ENCODE measurements at regions not wholly inside any gene's neighbourhood (a gene's known extent, or its start where the extent isn't known, plus 50 kb on each side); places are given as distances from the start of the nearest gene placed in this dataset.
"Not testable (repeated sequence)": the region's sequence is repeated elsewhere in the genome, so short reads cannot be mapped to it uniquely, and the experiment has no call there.

DNA sequence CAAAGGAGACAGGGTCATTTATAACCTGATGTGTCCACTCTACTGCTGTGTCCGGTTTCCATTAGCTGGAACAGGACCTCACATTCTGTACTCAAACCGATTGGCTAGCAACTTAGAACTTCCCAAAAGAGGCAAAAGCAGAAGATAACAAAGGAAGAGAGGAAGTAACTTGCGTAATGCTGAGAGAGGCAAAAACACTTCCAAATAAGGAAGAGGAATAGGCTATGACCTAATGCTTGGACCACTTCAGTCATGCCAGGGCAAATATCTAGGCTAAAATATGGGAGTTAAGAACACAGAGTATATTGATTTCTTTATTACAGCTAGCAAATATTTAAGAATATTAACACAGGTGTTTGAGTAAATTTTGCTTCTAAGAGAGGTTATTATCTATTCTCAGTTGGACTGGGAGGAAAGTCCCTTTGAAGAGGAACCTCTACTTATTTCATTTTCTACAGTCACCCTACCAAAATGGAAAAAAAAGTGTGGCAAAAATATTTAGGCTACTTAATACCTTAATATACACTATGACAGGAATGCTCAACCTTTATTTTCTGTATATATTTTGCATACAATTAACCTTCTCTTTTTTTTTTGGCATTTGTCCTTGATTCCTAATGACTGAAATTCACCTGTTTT is 499.8 kb upstream of the CHORDC1 start:
- peak; percentile 42 to 68 (median 67) for DNase-seq

DNA sequence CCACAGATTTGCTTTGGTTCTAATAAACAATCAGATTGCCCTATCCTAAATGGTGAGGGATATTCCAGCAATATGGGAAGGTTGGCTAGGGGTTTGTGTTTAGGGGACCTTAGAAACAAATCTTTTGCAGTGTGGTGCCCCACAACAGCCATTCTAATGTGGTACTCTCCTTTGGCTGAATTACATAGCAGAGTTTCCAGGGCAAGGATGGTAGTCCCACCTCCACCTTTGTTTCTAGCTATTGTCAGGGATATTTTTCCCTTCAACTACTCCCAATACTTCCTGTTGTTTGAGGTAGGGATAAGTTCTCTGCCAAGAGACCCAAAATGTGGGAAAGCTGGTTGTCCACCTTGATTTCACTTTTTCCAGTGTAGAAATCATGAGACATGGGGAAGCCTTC is 494.7 kb upstream of the CHORDC1 start:
- no peak for DNase-seq

DNA sequence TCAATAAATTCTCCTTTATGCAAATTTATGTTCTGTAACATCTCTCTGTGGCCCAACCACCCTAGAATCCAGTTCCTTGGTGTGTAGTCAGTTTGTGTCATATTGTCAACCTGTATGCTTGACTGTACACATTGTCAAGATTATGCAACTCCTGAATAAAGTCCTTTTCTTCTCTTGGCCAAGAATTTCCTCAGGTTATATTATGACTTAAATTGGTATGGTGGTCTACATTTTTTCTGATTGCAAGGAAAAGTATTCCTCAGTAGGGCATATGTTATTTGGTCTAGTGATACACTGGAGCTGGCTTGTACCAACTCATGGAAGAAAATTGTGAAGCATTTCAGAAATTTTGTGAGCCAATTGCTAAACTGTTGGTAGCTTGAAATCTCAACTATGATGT is 482.8 kb upstream of the CHORDC1 start:
- no peak for DNase-seq

DNA sequence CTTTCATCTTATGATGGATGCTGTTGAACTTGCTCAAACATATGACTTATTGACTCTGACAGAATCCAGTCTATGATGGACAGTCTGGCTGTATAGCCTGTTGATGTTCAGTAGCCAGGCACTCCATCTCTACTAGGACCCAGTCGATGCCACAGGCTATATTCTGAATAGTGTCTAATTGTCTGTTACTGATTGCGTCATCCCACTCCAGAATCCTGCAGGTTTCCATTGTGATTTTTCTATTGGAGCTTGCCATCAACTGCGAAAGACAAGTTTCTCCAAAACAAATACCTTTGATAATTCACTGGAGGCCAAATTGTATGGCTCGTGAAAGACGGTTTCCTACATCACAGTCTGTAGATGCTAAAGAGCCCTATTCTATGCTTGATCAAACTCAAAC is 481.7 kb upstream of the CHORDC1 start:
- no peak for DNase-seq

DNA sequence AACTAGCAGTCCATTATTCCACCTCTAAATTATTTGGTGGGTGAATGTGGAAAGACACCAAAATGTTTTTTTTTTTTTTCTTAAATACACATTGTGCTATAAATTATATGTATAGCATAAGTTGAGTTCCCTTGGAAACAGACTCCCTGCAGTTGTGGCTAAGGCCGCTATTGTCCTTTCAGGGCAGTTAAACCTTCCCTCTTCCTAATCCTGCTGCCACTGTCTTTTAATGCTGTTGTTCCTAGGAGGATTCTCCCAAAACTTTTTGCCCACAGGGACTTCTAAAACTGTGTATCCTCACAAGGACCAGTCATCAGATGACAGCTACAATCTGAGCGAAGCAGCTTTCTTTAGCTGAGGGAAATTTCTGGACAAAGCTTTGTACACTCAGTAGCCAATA is 478.9 kb upstream of the CHORDC1 start:
- DNase-seq: no peak

DNA sequence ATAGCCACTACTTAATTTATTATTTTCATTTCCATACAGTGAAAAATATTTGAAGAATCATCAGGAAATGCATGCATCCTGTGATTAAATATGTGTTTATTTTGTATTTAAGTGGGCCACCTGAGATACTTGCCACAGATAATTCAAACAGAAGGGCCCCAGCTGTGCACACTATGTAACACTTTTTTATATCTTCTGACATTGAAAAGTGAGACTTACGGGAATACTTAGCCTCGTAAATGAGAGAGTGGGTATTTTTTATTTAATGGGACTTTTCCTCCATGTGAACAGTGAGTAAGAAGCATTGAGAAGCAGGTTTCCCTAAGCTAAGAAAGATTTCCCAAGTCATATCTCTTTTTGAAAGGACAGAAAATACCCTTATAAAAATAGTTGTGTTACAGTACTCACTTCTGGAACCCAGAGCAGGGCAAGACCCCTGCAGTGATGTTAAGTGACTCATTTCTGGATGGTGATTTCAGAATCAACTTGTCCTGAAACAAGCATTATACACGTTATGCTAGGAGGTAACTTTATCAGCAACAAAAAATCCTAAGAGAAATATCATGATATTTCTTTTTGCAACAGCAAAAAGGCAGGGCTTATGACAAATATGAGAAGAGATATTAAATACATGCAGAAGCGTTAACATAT is 478.1 kb upstream of the CHORDC1 start:
- DNase-seq: no peak

DNA sequence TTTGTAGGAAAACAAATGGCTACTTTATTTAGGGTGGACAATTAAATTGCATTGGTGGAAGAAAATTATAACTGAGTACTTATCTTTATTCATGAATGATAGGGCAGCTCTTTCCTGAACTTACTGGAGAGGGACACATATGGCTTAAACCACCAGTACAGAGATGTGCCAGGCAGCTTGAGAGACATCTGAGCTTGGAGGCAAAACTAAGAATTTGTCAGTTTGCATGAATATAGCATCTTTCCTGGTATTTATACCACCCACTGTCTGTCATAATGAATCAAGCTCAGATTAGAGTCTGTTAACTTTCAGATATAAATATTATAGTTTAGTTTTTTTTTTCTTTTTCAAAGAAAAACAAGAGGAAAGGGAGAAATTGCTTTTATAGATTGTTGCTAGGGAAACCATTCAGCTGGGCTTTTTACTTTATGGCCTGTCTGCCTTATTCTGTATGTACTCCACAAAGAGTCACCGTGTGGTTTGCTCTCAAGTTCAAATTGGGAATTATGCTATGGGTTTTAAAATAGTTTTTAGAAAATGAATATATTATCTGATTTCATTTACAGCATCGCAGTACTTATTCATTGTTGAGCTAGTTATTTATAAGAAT is 477.0 kb upstream of the CHORDC1 start:
- no peak for DNase-seq

DNA sequence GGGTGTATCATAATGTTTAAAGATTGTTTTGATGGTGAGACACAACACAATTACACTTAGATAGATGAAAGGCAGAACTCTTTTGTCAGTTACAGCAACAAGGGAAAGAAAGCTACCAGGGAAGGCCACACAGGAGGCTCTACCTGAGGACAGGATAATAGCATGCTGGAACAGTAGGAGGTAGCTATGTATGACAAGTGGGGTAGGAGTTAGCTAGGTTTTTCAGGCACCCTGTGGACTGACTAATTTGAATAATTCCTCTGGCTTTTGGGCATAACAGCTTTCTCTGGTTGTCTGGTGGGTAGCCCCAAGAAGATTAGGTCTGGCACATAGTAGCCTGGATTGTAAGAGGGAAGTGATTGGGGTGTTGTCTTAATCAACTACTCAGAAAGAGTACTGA is 475.4 kb upstream of the CHORDC1 start:
- no peak for DNase-seq

DNA sequence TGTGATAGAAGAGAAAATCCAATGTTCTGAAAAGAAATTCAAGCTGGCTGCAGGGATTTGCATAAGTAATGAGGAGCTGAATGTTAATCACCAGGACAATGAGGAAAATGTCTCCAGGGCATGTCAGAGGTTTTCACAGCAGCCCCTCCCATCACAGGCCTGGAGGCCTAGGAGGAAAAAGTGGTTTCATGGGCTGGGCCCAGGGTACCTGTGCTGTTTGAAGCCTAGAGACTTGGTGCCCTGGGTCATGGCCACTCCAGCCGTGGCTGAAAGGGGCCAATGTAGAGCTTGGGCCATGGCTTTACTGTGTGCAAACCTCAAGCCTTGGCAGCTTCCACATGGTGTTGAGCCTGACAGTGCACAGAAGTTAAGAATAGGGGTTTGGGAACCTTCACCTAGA is 452.6 kb upstream of the CHORDC1 start:
- DNase-seq: not testable (repeated sequence)

DNA sequence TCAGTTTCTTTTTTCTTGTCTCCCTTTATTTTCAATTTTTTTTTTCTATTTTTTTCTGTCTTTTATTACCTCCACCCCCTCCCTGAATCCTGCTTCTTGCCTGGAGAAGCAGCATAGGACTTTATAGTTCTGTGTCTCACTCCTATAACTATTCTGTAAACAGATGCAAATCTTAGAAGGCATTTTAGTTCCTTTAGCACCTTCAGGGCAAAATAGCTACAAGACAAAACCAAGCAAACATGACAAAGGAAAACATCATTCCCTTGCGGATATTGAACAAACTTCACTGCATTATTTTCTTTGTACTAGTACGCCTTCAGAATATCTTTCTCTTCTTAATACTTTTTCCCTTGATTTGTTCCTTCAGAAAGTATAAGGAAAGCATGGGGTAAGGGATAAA is 446.2 kb upstream of the CHORDC1 start:
- no peak for DNase-seq

DNA sequence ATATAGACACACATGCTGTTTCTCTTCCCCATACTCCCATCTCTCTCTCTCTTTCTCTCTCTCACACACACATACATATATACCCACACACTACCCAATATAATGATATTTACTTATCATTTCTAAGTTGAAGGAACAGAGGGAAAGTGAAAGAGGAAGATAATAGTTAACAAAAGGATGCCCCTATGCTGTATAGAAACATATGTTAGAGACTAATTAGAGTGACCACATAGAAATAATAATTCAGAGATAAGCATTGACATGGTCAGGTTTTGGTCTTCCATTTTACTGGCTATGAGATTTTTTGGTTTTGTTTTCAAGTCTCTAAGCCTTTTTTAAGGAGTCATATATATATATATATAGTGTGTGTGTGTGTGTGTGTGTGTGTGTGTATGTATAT is 445.7 kb upstream of the CHORDC1 start:
- no peak for DNase-seq

DNA sequence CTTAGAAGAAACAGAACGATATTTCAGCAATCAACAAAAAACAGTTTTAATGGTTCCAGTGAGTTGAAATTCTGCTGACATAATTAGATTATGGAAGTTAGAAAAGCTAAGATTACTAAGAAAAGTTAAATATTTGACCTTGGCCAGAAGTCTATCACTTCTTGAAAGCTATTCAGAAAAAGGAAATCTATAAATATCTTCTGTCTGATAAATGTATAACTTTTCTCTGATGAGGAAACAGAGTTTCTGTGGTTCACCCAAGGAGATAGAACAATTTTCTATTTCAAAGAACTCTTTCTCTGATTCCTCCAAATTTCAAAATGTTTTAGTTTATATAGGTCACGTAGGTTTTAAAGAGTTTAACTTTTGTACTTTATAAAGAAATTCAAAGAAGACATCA is 438.4 kb upstream of the CHORDC1 start:
- no peak for DNase-seq

DNA sequence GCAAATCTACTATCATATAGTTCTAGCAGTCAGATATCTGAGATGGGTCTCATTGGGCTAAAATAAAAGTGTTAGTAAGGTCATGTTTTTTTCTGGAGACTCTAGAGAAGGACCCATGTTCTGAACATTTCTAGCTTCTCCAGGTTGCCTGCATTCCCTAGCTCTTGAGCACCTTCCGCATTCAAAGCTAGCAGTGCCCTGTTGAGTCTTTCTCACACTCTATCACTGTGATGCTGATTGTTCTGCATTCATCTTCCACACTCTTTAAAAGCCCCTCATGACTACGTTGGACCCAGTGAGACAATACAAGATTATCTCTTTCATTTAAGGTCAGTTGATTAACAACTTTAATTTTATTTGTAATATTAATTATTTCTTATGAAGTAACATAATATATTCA is 433.3 kb upstream of the CHORDC1 start:
- DNase-seq: no peak

DNA sequence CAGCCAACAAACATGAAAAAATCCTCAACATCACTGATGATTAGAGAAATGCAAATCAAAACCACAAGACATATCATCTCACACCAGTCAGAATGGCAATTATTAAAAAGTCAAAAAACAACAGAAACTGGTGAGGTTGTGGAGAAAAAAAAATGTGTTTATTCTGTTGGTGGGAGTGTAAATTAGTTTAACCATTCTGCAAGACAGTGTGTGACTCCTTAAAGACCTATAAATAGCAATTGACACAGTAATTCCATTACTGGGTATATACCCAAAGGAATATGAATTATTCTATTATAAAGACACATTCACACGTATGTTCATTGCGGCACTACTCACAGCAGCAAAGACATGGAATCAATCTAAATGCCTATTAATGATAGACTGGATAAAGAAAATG is 427.3 kb upstream of the CHORDC1 start:
- no peak for DNase-seq

DNA sequence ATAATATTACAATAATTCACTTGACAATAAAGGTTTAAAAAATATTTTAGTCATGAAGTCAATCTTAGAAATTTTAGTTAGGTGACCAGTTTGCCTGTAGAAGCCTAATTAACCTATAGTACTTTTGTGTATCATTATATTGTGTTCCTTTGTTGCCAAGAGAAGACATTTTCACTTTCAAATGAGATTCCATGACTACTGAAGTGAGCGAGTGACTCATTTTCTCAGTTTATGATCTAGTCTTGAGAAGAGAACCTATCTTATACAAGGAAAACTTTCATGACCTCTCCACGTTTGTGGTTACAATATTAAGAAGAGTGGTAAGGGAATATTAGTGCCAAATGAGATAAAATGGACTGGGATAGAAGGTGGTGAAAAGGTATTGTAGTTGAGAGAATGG is 423.9 kb upstream of the CHORDC1 start:
- no peak for DNase-seq

DNA sequence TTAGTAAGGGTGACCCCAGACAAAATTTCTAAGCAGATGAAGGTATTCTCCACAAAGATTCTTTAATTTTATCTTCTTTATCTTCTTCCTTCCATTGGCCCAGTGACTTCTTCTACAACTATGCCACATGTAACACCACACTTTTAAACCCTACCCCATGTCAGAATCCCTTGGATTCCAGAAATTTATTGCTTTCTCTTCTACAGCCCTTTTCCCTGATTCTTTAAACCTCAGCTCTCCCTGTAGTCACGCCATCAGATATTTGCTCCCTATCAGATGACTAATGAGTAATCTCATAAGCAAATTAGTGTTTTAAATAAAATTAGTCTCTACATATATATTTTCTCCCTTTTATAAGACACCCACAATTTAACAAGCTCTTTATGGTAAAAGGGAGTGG is 423.4 kb upstream of the CHORDC1 start:
- no peak for DNase-seq

DNA sequence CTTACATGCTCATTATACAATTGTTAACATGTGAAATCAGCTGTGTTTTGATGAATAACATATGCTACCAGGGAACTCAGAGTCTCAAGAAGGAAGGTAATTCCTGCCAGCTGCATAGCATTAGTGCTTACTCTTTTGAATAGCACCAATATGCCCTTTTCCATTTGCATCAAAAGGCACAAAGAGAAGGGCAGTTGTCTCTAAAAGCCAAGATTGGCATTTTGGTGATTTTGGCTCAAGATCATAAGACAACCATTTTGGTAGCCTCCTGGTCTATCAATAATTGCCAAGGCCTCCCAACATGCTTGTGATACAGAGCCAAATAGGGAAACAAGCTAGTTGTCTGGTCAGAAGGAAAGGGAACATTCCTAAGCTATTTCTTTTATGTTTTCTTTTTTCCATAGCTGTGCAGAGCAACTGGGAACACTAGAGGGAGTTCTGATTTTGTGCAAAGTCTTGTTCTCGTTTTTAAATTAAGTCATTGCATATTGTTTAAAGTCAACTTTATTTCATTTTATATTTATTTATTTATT is 416.7 kb upstream of the CHORDC1 start:
- DNase-seq: no peak

DNA sequence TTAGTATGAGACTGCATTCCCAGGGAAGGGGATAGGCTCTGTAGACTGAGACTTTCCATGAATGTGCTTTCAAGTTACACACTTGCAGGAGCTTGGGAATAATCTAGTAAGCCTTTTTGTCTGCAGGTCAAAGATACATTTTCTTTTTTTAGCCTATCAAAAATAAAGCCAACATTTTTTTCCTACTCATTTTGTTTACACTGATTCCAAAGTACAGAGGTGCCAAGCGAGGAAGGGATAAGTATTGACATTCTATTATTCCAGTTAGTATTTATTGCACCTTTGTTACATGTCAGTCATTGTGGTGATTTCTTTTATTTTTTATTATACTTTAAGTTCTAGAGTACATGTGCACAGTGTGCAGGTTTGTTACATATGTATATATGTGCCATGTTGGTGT is 413.0 kb upstream of the CHORDC1 start:
- no peak for DNase-seq

DNA sequence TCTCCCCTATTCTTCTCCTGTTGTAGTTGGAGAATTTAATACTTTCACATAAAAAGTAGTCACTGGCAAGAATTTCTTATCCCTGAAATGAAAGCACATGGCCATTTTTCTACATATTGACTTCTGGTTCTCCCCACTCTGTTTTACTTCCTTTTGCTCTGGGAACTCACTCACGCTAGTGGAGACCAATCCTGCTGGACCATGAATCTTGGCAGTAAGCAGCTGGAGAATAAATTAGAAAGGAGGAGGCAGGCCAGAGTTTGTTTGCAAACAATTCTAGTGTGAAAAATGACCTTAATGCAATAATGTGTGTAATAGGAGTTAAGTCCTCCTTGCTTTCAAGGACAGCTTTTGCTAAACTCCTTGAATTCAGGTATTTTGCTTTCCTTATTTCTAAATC is 412.3 kb upstream of the CHORDC1 start:
- no peak for DNase-seq

DNA sequence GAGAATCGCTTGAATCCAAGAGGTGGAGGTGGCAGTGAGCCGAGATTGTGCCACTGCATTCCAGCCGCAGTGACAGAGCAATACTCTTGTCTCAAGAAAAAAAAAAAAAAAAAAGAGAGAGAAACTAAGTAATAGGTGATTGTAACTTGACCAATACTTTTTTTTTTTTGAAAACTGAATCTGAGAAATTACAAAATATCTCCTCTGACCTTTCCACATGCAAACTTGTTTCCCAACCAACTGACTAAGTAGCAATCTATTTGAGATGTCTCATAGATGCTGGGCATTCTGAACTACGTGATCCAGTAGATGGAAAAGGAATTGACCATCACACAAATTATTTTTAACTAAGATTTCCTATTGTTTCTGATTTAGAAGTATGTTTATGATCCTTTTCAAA is 407.3 kb upstream of the CHORDC1 start:
- DNase-seq: no peak

DNA sequence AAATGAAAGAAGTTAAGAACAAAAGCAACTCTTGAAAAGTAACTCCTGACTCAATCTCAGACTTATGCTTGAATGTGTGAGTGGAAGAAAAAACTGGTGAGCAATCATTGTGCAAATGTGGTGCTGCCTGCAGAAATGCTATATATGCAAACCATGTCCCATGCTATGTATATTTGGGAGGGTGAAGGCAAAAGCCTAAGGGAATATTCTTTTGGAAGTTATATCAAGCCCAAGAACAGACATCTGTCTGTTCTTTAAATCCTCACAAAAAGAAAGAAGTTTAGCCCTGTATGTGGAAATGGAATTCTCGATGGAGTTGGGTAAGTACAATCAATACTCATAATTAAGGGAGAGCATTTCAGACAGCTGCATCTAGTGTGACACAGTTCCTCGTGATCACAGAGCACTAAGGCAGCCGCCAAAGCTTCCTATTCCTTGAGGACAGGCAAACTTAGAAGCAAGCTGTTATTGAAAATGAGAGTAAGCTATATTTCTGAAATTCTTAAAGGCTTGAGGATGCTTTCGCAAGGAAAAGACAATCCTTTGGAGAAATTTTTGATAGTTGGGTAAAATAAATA is 406.5 kb upstream of the CHORDC1 start:
- no peak for DNase-seq

DNA sequence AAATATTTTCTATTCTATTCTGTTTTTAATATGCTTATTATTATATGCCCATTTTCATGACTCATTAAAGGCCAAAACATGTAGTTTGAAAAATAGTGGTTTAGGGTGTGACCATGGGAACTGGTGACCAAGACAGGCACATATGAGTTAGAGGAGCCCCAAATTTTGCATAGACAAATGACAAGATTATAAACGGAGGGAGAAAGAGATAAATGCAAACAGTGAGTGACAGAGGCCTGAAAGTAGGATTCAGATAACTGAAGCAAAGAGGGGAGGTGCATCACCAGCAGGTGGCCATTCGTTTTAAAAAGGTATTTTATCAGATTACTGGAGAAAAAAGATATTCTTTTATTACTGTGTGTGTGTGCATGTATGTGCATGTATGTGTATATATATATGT is 391.5 kb upstream of the CHORDC1 start:
- DNase-seq: no peak

DNA sequence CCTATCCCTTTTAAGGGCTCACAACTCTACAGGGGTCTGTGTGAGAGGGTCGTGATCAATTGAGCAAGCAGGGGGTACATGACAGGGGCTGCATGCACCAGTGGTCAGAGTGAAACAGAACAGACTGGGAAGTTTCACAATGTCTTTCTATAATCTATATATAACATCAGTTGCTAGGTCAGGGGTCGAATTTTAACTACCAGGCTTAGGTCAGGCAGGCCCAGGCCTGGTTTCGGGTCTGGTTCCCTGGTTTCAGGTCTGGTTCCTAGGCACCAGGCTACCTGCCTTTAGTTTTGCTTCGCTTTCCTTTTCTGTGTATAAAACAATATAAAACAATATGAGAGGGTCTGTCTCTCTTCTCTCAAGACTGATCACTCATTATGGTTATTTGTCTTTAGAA is 390.2 kb upstream of the CHORDC1 start:
- DNase-seq: not testable (repeated sequence)

DNA sequence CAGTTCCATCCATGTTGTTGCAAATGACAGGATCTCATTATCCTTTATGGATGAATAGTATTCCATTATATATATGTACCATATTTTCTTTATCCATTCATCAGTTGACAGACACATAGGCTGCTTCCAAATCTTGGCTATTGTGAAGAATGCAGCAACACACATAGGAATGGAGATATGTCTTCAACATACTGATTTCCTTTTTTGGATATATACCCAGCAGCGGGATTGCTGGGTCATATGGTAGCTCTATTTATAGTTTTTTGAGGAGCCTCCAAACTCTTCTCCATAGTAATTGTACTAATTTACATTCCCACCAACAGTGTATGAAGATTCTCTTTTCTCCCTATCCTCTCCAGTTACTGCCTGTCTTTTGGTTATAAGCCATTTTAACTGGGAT is 383.9 kb upstream of the CHORDC1 start:
- no peak for DNase-seq
